ENCODE measurements at regions not wholly inside any gene's neighbourhood (a gene's known extent, or its start where the extent isn't known, plus 50 kb on each side); places are given as distances from the start of the nearest gene placed in this dataset.

- TF ChIP-seq, protein P1, sequence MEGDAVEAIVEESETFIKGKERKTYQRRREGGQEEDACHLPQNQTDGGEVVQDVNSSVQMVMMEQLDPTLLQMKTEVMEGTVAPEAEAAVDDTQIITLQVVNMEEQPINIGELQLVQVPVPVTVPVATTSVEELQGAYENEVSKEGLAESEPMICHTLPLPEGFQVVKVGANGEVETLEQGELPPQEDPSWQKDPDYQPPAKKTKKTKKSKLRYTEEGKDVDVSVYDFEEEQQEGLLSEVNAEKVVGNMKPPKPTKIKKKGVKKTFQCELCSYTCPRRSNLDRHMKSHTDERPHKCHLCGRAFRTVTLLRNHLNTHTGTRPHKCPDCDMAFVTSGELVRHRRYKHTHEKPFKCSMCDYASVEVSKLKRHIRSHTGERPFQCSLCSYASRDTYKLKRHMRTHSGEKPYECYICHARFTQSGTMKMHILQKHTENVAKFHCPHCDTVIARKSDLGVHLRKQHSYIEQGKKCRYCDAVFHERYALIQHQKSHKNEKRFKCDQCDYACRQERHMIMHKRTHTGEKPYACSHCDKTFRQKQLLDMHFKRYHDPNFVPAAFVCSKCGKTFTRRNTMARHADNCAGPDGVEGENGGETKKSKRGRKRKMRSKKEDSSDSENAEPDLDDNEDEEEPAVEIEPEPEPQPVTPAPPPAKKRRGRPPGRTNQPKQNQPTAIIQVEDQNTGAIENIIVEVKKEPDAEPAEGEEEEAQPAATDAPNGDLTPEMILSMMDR (IDR thresholded peaks at IDR 0.05; ENCODE audit: low read depth, low read length): no peak
- TF ChIP-seq EZH2phosphoT487 (IDR thresholded peaks at IDR 0.05; ENCODE audit: low read depth): no peak
These were observed 549.0 kb upstream of the PKDCC start for GRCh38 chr2:41498781-41499180.
